Activated CD8-positive, alpha-beta memory T cell treated with anti-CD3 and anti-CD28 coated beads for 4 hours (primary cell): ENCODE measurements at regions not wholly inside any gene's neighbourhood (a gene's known extent, or its start where the extent isn't known, plus 50 kb on each side); places are given as distances from the start of the nearest gene placed in this dataset.
"Not testable (repeated sequence)": the region's sequence is repeated elsewhere in the genome, so short reads cannot be mapped to it uniquely, and the experiment has no call there.

ENCODE experiments used
- DNase-seq, 2 donors: peaks; one replicate each; pipeline ENCODE4 v3.0.0-alpha.2; 2020; ENCODE audit warnings: low read depth in 2 of 2

GRCh38 chrX:40949071-40949470, 136.2 kb upstream of the USP9X start:
- DNase-seq: no peak

GRCh38 chrX:40950546-40950945, 134.7 kb upstream of the USP9X start:
- no peak for DNase-seq

GRCh38 chrX:40951407-40951806, 133.8 kb upstream of the USP9X start:
- DNase-seq: not testable (repeated sequence)

- no peak for DNase-seq
Observed at GRCh38 chrX:40952855-40953254, 132.4 kb upstream of the USP9X start.

- no peak for DNase-seq
Observed at GRCh38 chrX:40953369-40953768, 131.9 kb upstream of the USP9X start.

- DNase-seq: no peak
Observed at GRCh38 chrX:40960041-40960440, 125.2 kb upstream of the USP9X start.

GRCh38 chrX:40962793-40963407, 122.3 kb upstream of the USP9X start:
- DNase-seq: no peak

GRCh38 chrX:40964008-40964407, 121.2 kb upstream of the USP9X start:
- no peak for DNase-seq

- no peak for DNase-seq
Observed at GRCh38 chrX:40964633-40965586, 120.3 kb upstream of the USP9X start.

GRCh38 chrX:40966213-40966820, 118.9 kb upstream of the USP9X start:
- no peak for DNase-seq

- DNase-seq: no peak
Observed at GRCh38 chrX:40968180-40968579, 117.1 kb upstream of the USP9X start.

GRCh38 chrX:40971736-40972135, 113.5 kb upstream of the USP9X start:
- DNase-seq: no peak

GRCh38 chrX:40973619-40974018, 111.6 kb upstream of the USP9X start:
- no peak for DNase-seq

GRCh38 chrX:40975951-40976350, 109.3 kb upstream of the USP9X start:
- no peak for DNase-seq

- no peak for DNase-seq
Observed at GRCh38 chrX:40976981-40977380, 108.3 kb upstream of the USP9X start.

- DNase-seq: no peak
Observed at GRCh38 chrX:40984962-40985361, 100.3 kb upstream of the USP9X start.

- DNase-seq: no peak
Observed at GRCh38 chrX:40987413-40987812, 97.8 kb upstream of the USP9X start.

GRCh38 chrX:40988100-40988499, 97.1 kb upstream of the USP9X start:
- no peak for DNase-seq

GRCh38 chrX:40993395-40993794, 91.8 kb upstream of the USP9X start:
- DNase-seq: not testable (repeated sequence)

GRCh38 chrX:40996886-40997530, 88.2 kb upstream of the USP9X start:
- DNase-seq: no peak

GRCh38 chrX:40998123-40998522, 87.1 kb upstream of the USP9X start:
- DNase-seq: no peak

GRCh38 chrX:41001327-41001726, 83.9 kb upstream of the USP9X start:
- no peak for DNase-seq
